ENCODE measurements at regions not wholly inside any gene's neighbourhood (a gene's known extent, or its start where the extent isn't known, plus 50 kb on each side); places are given as distances from the start of the nearest gene placed in this dataset.
"Not testable (repeated sequence)": the region's sequence is repeated elsewhere in the genome, so short reads cannot be mapped to it uniquely, and the experiment has no call there.

- DNase-seq = not testable (repeated sequence)
Observed at GRCh38 chr2:87198422-87198821, 176.8 kb upstream of the PLGLB1 start.

GRCh38 chr2:87199228-87199627 is 177.6 kb upstream of the PLGLB1 start:
- not testable (repeated sequence) for DNase-seq

GRCh38 chr2:87204569-87205147 is 183.0 kb upstream of the PLGLB1 start:
- DNase-seq = not testable (repeated sequence)

GRCh38 chr2:87212938-87213337 is 191.3 kb upstream of the PLGLB1 start:
- not testable (repeated sequence) for DNase-seq

- not testable (repeated sequence) for DNase-seq
Observed at GRCh38 chr2:87217005-87217404, 195.4 kb upstream of the PLGLB1 start.

- DNase-seq = not testable (repeated sequence)
Observed at GRCh38 chr2:87217741-87218410, 196.2 kb upstream of the PLGLB1 start.

- DNase-seq = not testable (repeated sequence)
Observed at GRCh38 chr2:87220651-87221050, 199.0 kb upstream of the PLGLB1 start.

GRCh38 chr2:87222131-87222530 is 200.5 kb upstream of the PLGLB1 start:
- peak; percentile 81 for DNase-seq

- DNase-seq = not testable (repeated sequence)
Observed at GRCh38 chr2:87223873-87224272, 202.2 kb upstream of the PLGLB1 start.

GRCh38 chr2:87229091-87229689 is 207.5 kb upstream of the PLGLB1 start:
- peak; percentile 65 for DNase-seq

- DNase-seq = not testable (repeated sequence)
Observed at GRCh38 chr2:87229964-87230363, 208.3 kb upstream of the PLGLB1 start.

- not testable (repeated sequence) for DNase-seq
Observed at GRCh38 chr2:87235333-87235981, 213.8 kb upstream of the PLGLB1 start.

GRCh38 chr2:87237570-87238336 is 216.1 kb upstream of the PLGLB1 start:
- not testable (repeated sequence) for DNase-seq

GRCh38 chr2:87239558-87240215 is 218.0 kb upstream of the PLGLB1 start:
- DNase-seq = peak; percentile 51

- peak; percentile 85 for DNase-seq
Observed at GRCh38 chr2:87246066-87246717, 224.5 kb upstream of the PLGLB1 start.

- not testable (repeated sequence) for DNase-seq
Observed at GRCh38 chr2:87252046-87252445, 230.4 kb upstream of the PLGLB1 start.

- DNase-seq = not testable (repeated sequence)
Observed at GRCh38 chr2:87254562-87254961, 232.9 kb upstream of the PLGLB1 start.

GRCh38 chr2:87255410-87255809 is 233.8 kb upstream of the PLGLB1 start:
- DNase-seq = not testable (repeated sequence)

- DNase-seq = not testable (repeated sequence)
Observed at GRCh38 chr2:87258887-87259286, 237.2 kb upstream of the PLGLB1 start.

GRCh38 chr2:87262184-87262702 is 240.6 kb upstream of the PLGLB1 start:
- not testable (repeated sequence) for DNase-seq

Measured in fibroblast of skin of scalp (primary cell).